Ovary (tissue), 3 donors: ENCODE measurements at regions not wholly inside any gene's neighbourhood (a gene's known extent, or its start where the extent isn't known, plus 50 kb on each side); places are given as distances from the start of the nearest gene placed in this dataset.

Source experiments
- CTCF ChIP-seq, 3 donors: fragments of 450-650 bp in 2 of 3; fragments of 200-600 bp in 1 of 3; IDR thresholded peaks; one replicate each; pipeline versions ENCODE4 v1.5.1 to v1.8.0; 2016 to 2022; ENCODE audit warnings: antibody characterized with exemption in 3 of 3, mild to moderate bottlenecking in 1 of 3
- EP300 ChIP-seq: sonication (generic); formaldehyde crosslinking; IDR thresholded peaks from one replicate; pipeline ENCODE4 v1.6.1; 2017; ENCODE audit warnings: antibody characterized with exemption
- POLR2A ChIP-seq: fragments of 450-650 bp; IDR thresholded peaks from one replicate; pipeline ENCODE4 v1.6.1; 2017; ENCODE audit warnings: antibody characterized with exemption, mild to moderate bottlenecking, moderate library complexity
- donor health status: DM: no; HTN: no; CAD: no.

GRCh38 chr11:29163231-29163630, 853.6 kb downstream of the KCNA4 start:
- TF ChIP-seq CTCF (IDR thresholded peaks at IDR 0.05) (no peak), EP300 (no peak), POLR2A (no peak)
